Neural progenitor cell (in vitro differentiated cells): ENCODE measurements at regions not wholly inside any gene's neighbourhood (a gene's known extent, or its start where the extent isn't known, plus 50 kb on each side); places are given as distances from the start of the nearest gene placed in this dataset.

Source experiments
- CTCF ChIP-seq: fragments of 200-600 bp; sonication (generic); IDR thresholded peaks from 2 replicates; pipeline ENCODE4 v1.5.1; 2017; ENCODE audit warnings: antibody characterized with exemption, mild to moderate bottlenecking
- EZH2 ChIP-seq: fragments of 200-600 bp; sonication (generic); IDR thresholded peaks from 2 replicates; pipeline ENCODE4 v1.6.1; 2017; ENCODE audit warnings: antibody characterized with exemption, mild to moderate bottlenecking, moderate library complexity

- TF ChIP-seq CTCF (no peak), EZH2 (no peak)
Observed at GRCh38 chr2:81304154-81304830, 999.7 kb upstream of the LRRTM1 start.
